ENCODE measurements at regions not wholly inside any gene's neighbourhood (a gene's known extent, or its start where the extent isn't known, plus 50 kb on each side); places are given as distances from the start of the nearest gene placed in this dataset.

- intact Hi-C loops (cut with DNase I): no loop called here
- Histone ChIP-seq H3K27ac (no peak overlapping the region), H3K27me3 (no peaks in the 10 kb centered on the region), H3K4me3 (no peak overlapping the region), H3K36me3 (no peaks in the 10 kb centered on the region), H3K9me3 (no peaks in the 10 kb centered on the region), H3K4me1 (ENCODE audit: insufficient read depth) (no peaks in the 10 kb centered on the region)
- 68 to 76% (median 69%) methylated on average over 12 of the region's 12 CpGs for WGBS, 3 donors
- TF ChIP-seq, protein P1, sequence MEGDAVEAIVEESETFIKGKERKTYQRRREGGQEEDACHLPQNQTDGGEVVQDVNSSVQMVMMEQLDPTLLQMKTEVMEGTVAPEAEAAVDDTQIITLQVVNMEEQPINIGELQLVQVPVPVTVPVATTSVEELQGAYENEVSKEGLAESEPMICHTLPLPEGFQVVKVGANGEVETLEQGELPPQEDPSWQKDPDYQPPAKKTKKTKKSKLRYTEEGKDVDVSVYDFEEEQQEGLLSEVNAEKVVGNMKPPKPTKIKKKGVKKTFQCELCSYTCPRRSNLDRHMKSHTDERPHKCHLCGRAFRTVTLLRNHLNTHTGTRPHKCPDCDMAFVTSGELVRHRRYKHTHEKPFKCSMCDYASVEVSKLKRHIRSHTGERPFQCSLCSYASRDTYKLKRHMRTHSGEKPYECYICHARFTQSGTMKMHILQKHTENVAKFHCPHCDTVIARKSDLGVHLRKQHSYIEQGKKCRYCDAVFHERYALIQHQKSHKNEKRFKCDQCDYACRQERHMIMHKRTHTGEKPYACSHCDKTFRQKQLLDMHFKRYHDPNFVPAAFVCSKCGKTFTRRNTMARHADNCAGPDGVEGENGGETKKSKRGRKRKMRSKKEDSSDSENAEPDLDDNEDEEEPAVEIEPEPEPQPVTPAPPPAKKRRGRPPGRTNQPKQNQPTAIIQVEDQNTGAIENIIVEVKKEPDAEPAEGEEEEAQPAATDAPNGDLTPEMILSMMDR (IDR thresholded peaks at IDR 0.05): no peak
- no peak for TF ChIP-seq POLR2A (IDR thresholded peaks at IDR 0.05)
- TF ChIP-seq EP300 (IDR thresholded peaks at IDR 0.05): no peak
- no peak for DNase-seq
These were observed 2294.4 kb downstream of the TP53TG3F start for GRCh38 chr16:35753559-35754390.

DNA sequence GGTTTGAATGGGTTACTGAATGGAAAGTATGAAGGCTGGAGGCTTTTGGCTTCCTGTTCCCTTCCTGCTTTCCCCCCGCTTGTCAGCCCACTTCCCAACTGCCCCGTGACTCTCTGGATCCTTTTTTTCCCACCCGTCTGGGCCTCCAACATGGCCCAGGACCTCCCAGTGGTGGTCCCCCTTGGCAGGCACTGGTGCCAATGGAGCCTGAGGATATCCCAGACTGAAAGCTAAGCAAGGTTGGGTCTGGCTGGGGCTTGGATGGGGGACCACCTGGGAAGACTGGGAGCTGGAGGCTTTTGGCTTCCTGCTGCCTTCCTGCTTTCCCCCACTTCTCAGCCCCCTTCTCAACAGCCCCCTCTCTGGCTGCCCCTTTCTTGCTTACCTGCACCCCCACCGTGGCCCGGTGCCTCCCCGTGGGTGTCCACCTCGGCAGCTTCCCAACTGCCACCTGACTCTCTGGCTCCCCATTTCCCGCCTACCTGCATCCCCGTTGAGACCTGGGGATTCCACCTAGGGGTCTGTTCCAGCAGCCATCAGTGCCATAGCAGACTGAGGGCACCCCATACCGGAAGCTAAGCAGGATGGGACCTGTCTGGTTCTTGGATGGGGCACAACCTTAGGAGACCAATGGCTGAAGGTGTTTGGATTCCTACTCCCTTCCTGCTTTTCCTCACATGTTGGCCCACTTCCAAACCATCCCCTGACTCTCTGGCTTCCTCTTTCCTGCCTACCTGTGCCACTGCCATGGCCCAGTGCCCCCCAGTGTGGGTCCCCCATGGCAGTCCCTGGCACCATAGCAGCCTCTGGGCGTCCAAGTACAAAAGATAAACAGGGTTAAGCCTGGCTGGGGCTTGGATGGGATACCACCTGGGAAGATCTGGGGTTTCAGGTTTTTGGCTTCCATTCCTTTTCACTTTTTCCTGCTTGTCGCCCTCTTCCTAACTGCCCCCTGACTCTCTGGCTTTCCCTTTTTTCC is 2295.3 kb downstream of the TP53TG3F start:
- Histone ChIP-seq H3K4me1 (ENCODE audit: insufficient read depth) (no peaks in the 10 kb centered on the region), H3K27ac (no peak overlapping the region), H3K27me3 (no peaks in the 10 kb centered on the region), H3K9me3 (no peaks in the 10 kb centered on the region), H3K36me3 (no peaks in the 10 kb centered on the region), H3K4me3 (no peak overlapping the region)
- intact Hi-C loops (cut with DNase I): no loop called here
- DNase-seq: no peak
- 75 to 81% (median 77%) methylated on average over 12 of the region's 12 CpGs for WGBS, 3 donors
- TF ChIP-seq POLR2A (IDR thresholded peaks at IDR 0.05) (no peak), EP300 (IDR thresholded peaks at IDR 0.05) (no peak)
- TF ChIP-seq, protein P1 (IDR thresholded peaks at IDR 0.05): no peak

DNA sequence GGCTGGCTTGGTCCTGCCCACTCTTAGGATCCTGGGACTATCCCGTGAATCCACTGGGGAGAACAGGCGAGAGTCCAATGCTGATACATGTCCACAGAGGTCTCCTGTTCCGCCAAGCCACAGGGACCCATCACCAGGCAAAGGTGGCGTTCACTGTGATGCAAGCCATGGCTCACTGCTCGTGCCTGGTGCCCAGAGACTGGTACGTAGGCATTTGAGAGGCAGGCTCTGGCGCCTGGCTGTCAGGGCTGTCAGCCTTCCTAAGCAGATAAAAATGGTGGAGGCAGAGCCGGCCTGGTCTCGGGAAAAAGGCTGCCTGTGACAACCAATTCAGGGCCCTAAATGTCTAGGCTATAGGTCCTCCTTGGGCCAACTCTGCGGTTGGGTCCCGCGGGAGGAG is 2329.0 kb downstream of the TP53TG3F start:
- no peaks in the 10 kb centered on the region for H3K36me3 ChIP-seq
- TF ChIP-seq EP300 (IDR thresholded peaks at IDR 0.05) (no peak), POLR2A (IDR thresholded peaks at IDR 0.05) (no peak)
- TF ChIP-seq, protein P1 (IDR thresholded peaks at IDR 0.05): no peak
- no peaks in the 10 kb centered on the region for H3K4me1 ChIP-seq (ENCODE audit: insufficient read depth)
- H3K27ac ChIP-seq: no peak overlapping the region
- H3K4me3 ChIP-seq: no peak overlapping the region
- 58 to 70% (median 58%) methylated on average over 12 of the region's 12 CpGs for WGBS, 3 donors
- intact Hi-C loops (cut with DNase I): no loop called here
- no peak for DNase-seq
- H3K9me3 ChIP-seq: no peaks in the 10 kb centered on the region
- H3K27me3 ChIP-seq: no peaks in the 10 kb centered on the region

DNA sequence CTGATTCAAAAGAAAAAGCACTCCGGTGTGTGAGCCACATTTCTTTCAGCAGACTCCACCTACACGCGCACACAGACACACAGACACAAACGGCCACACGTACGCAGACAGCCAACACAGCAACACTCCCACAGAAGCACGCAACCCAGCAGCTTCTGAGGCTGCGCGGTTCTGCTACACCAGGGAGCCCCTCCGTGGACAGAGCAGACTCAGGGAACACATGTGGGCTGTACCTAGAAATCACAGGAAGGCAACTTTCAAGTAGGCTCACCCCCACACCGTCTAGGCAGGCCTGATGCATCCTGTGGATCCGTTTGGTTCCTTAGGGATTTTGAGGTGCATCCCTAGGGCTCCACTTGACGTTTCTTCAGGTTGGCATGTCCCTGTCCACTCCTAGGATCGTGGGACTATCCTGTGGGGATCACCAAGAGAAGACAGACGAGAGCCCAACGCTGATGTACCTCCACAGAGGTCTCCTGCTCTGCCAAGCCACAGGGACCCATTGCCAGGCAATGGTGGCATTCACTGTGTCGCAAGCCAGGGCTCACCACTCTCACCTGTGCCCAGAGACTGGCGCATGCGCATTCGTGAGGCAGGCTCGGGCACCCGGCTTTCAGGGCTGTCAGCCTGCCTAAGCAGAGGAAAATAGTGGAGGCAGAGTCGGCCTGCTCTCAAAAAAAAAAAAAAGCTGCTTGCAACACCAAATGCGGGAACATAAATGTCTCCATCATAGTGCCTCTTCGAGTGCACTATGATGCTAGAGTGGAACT is 2333.3 kb downstream of the TP53TG3F start:
- intact Hi-C loops (cut with DNase I): no loop called here
- H3K9me3 ChIP-seq: no peaks in the 10 kb centered on the region
- DNase-seq: no peak
- H3K4me3 ChIP-seq: no peak overlapping the region
- 72 to 78% (median 74%) methylated on average over 25 of the region's 25 CpGs for WGBS, 3 donors
- no peaks in the 10 kb centered on the region for H3K36me3 ChIP-seq
- no peaks in the 10 kb centered on the region for H3K4me1 ChIP-seq (ENCODE audit: insufficient read depth)
- H3K27me3 ChIP-seq: no peaks in the 10 kb centered on the region
- TF ChIP-seq EP300 (IDR thresholded peaks at IDR 0.05) (no peak), POLR2A (IDR thresholded peaks at IDR 0.05) (no peak)
- TF ChIP-seq, protein P1 (IDR thresholded peaks at IDR 0.05): no peak
- no peak overlapping the region for H3K27ac ChIP-seq
